GM19023 (cell line): ENCODE measurements at regions not wholly inside any gene's neighbourhood (a gene's known extent, or its start where the extent isn't known, plus 50 kb on each side); places are given as distances from the start of the nearest gene placed in this dataset.

ENCODE experiments used
- ATAC-seq: cut with Tn5 transposase; IDR thresholded peaks from one replicate; pipeline ENCODE4 v1.9.1; 2021; ENCODE audit warnings: mild to moderate bottlenecking, moderate library complexity; ENCODE audit not compliant: unreplicated experiment

DNA sequence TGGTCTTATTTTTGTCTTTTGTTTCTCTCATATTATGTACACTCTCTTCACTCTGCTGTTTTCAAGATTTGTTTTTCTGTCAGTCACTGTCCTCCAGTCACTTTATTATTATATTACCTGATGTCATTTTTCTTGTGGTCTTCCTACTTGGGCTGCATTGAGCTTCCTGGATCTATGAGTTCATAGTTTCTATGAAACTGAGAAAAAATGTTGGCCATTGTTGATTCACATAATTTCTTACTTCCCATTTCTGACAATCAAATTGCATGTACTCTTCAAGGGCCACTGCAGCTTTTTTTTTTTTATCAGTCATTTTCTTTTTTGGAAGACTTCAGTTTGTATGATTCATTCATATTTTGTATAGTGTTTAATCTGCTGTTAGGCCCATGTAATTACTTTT lies 1180.6 kb upstream of the GBE1 start:
- ATAC-seq, result no peak

DNA sequence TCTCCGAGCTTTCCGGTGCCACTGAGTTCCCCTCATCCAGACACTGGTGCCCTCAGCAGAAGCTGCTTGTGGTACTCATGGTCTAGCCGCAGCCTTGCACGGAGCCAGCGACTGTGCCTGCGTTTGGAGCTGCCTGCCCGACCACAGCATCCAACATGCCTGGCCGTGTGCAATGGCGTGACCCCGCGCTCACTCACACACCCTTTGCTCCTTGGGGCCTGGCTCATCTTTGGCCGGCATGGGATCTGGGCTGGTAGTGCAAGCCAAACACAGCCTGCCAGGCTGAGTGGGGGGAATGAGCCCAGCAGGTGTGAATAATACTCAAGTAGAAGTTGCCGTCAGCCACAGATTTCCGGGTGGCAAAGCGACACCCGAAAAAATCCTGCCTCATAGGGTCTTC lies 1178.7 kb upstream of the GBE1 start:
- no peak for ATAC-seq

DNA sequence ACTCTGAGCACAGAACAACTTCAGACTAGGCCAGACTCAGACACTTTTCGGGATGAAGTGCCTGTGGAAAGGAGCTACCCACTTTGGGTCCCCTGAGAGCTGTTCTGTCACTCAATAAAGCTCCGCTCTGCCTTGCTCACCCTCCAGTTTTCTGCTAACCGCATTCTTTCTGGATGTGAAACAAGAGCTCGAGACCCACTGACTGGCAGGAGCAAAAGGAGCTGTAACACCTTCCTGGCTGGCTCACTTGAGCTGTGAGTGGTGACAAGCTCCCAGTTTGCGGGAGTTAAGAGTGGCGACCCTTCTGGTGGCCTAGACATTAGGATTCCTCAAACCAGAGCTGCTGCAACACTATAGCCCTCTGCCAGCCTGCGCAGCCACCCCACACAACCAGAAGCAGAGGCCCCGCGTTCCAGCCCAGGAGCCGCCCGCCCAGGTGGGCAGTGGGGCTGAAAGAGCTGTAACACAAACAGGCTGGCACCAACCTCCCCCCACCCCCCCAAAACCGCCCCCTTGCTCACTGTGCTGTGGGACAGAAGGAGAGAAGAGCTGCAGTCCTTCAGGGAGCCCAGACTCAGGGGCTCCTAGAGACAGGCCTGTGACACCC lies 1178.1 kb upstream of the GBE1 start:
- ATAC-seq, result no peak

DNA sequence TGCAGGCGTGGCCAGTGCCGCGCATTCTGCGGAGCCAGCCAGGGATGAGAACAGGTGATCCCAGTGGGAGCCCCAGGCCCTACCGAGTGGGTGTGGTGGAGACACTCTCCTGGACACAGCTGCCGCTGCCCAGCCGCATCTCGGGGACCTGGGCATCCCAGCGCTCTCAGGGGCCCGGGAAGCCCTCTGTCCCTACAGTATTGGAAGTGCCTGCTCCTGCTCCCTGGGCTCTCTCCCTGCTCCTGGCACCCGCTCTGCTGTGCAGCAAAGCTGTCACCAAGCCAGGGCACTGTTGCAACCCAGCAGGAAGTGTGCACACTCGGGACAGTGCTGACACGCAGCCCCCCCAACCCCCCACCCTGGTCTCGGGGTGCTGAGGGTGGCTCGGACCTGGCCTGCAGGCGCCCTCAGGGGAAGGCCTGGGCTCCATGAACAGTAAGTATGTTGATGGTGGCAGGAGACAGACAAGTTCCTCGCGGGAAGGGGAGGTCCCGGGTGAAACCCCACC lies 1177.4 kb upstream of the GBE1 start:
- ATAC-seq, result no peak

DNA sequence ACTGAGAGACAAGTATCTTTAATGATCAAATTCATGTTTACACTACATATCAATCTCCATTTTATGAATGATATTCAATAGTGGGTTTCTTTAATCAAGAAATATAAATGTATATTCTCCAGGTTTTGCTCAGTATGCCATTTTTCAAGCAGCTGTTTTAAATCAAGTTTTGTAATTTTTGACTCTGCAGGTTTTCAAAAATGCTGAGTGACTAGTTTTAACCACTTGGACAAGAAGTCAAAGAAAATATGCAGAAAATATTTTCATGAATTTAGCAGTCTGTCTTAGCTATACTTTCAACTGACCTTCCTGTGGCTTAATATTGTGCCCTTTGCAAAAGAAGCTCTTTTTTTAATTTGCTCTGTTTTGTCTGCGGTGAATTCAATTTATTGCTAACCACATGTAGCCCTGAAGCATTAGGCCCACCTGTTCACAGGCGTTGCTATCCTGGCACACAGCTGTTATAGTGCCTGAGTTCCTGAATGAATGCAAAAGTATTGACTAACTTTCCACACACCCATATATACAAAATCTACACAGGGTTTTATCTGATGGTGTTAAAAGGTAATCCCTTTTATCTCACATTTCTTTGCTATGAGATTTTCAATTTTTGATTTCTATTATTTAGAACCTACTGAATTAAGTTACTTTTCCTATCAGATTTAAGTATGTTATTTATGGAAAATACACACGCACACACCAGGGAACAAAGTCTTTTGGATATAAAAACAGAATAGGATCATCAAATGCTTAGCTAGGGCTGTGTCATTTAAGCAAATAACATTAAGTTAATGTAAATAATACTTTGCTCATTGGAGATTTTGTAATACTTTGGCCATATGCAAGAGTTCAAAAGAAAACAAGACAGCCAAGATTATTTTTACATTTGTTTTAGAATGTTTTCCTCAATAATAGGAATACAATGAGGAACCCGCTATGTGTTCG lies 1166.1 kb upstream of the GBE1 start:
- no peak for ATAC-seq

DNA sequence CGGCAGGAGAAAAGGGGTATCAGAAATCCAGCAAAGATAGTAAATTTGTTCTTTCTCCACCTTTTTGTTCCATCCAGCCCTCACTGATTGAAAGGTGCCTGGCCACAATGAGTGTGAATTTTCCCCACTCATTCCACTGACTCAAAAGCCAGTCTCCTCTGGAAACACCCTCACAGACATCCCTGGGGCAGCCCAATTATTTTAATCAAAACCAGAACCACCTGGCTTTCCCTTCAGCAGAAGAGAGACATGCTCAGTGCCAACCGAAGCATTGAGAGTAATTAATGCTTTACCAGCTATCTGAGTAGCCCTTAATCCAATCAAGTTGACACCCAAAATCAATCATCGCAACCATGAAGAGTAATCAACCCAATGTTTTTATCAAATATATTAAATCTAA lies 1129.6 kb upstream of the GBE1 start:
- ATAC-seq, result no peak

DNA sequence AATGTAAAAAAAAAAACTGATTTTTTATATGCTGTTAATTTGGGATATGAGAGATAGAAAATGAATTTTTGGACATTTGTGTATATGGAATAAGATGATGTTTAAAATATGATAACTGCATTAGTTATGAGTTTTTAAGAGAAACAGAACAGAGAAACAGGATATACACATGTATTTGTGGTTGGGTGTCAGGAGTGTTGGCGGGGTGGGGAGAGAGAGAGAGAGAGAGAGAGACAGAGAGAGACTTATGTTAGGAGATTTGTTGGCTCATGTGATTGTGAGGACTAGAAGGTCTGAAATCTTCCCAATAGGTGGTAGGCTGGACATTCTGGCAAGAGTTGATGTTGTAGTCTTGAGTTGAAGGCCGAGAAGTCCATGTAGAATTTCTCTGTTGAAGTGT lies 1121.6 kb upstream of the GBE1 start:
- no peak for ATAC-seq

DNA sequence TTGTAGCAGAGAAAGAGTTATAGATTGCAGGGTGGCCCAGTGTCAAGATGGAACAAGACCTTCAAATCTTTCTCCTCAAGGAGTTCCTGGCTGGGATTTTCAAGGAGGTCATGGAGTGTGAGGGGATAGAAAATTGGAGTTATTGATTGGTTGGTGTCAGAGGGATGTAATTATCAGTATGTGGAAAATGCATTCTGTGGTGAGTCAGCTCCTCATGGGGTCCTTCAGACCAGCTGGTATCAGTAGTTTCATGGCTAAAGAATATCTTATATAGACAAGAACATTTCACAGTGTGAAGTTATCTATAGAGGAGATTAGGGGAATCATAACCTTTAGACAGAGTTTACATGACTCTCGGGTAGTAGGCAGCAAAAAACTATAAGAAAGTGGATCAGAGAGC lies 1114.0 kb upstream of the GBE1 start:
- no peak for ATAC-seq

DNA sequence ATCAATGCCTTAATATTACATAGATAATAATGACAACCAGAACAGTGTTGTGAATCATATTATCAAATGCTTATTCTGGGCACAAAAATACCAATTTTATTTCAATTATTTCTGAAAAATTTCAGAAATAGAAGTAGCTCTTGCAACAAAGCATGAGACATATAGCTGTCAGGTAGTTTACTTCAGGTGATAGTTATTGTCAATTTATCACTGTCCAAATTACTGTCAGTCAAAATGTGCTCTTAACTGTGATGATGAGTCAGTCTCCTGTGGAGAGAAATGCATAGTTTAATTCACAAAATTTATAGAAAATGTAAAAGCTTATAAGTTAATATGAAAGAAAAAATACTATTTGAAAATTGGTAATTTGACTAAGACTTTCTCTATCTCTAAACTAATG lies 1078.4 kb upstream of the GBE1 start:
- no peak for ATAC-seq

DNA sequence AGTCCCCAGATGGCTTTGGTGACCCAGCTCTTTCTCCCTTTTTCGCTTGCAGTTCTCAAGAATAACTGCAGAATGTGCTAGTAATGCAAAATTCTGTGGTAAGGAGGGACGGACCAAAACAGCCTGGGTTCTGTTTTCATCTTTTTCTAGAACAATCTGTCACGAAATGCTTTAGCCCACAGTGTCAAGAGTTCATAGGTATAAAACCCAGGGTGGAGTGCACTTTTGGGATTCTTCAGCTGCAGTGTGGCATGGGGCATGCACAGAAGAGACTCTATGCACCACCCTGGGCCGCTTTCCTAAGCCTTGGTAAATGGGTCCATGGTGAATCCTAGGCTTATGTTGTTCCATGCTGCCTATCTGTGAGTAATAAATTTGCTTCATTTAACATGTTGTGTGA lies 1072.7 kb upstream of the GBE1 start:
- no peak for ATAC-seq

DNA sequence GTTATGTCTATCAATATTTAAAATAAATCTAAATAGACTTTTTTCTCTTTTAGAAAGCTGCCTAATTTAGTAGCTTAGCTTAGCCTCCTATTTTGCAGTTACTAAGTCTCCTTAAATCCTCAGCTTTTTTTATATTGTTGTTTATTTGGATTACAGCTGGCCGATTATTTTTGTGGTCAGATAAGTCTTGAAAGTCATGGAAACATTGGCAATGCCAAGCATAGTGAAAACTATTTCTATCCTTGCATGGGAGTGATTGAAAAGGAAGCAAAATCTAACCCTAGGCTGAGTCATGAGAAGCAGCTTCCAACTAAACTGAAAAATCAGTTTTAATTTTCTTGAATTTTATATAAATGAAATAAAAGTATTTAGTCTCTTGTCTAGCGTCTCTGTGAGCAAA lies 1063.0 kb upstream of the GBE1 start:
- no peak for ATAC-seq

DNA sequence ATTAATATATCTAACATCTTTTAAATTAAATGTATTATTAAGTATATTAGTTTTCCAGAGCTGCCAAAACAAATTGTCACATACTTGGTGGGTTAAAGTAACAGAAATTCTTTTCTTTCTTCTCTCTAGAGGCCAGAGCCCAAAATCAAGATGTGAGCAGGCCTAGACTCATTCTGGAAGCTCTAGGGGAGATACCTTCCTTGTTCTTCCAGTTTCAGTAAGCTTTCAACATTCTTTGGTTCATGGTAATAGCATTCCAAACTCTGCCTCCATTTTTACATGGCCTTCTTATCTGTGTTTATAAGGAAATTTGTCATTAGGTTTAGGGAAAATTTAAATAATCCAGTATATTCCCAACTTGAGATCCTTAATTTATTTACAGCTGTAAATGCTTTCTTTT lies 1054.6 kb upstream of the GBE1 start:
- ATAC-seq, result no peak

DNA sequence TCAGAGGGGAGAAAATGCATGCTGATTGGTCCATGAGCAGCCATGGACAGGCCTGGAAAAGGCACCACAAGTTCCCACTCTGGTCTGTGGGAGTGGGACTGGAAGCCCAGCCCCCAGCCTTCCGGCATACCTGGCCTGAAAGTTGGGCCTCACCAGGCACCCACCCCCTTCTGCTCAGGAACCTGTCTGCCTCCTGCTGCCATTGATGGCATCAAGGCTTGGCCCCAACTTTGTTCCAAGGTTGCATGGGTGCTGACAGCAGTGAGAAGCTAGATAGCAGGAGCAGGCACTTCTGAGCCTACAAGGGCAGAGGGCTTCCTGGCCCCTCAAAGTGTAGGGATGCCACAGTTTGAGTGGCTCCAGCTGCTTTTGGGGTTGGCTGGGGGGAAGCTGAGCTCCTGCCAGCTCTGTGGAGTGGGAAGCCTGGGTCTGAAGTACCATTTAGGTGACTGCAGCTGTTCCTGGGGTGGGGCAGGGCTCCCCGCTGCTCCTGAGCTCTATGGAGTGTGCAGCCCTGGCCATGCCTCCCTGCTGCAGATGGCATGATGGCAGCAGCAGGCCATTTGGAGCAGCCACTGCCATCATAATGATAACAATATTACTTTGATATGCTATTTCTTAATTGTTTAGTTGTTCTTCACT lies 1054.1 kb upstream of the GBE1 start:
- no peak for ATAC-seq

DNA sequence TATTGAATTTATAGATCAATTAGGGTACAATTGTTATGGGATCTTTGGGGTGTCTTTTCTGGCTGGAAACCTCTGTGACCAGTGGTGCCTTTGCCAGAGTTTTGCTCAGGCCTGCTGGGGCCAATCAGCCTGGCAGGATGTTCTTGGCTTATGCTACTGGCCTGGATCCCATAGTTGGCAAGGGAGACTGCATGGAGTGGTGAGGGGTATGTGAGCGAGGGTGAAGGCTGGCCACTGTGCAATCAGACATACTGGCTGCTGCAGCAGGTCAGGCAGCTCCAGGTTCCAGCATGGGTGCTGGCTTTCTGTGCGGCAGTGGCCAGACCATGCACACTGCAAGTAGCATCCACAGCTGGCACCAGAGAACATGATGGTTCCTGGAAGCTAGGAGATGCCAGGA lies 1053.2 kb upstream of the GBE1 start:
- ATAC-seq, result no peak

DNA sequence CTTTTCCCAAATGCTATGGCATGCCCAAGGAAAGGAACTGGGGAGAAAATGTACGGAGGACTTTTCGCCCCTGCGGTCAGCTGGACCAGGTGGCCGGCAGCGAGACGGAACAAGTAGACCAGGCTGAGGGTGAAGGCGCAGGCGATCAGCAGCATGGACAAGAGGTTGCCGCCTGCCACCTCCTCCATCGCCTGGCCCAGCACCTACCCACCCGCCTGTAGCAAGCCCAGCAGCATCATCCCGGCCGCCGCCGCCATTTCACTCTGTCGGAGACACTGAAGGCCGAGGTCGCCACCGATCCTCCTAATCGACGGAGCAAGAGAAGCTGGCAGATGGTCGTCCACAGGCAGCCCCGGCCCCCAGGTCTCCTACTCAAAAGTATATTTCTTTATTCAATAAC lies 1046.3 kb upstream of the GBE1 start:
- no peak for ATAC-seq

DNA sequence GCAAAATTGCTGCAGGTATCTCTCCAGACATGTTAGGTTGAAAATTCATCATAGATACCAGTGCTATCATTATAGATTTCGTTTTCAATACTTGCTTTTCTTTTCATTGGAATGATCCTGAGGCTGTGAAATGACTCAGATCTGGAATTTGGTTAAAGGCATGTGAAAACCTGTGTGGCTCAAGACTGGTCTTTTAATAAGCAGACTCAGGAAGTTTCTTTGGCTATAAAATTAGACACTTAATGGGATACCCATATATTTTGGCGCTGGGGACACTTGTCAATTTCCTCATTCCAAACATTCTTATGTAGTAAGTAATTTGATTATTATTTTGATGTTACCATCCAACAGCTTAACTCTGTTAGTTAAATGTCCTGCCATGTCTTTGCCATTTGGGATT lies 1041.1 kb upstream of the GBE1 start:
- ATAC-seq, result no peak

DNA sequence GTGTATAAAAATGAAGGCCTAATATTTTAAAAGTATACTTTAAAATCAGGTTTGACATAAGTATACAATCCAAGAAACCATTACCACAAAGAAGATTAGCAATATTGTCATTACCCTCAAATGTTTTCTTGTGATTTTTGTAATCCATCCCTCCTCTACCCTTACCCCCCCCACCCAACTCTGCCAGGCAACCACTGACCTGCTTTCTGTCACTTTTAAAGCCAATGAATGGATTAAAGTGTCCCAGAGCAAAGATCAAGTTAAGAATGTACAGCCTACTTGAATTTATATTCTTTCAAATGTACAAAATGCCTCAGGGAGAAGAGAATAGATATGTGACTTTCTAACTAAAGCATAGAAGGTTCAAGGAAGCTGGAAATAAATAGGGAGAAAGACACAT lies 1038.8 kb upstream of the GBE1 start:
- no peak for ATAC-seq

DNA sequence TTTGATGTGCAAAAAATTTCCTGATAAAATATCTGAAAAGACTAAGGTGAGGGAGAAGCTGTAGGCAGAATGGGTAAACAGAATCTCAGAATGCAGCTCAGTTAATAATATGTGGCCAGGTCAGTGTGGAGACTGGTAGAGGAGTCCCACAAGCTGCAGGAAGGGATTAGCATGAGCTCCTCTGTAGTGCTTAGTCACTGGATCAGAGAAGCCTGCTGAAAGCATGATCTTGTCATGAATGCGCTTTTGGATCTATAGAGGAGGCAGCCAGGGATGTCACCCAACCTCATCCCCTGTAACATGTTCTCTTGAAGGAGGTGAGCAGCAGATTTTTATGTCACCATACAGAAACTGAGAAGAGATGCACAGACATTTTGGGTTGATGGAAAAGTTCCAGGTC lies 1035.3 kb upstream of the GBE1 start:
- ATAC-seq, result no peak

DNA sequence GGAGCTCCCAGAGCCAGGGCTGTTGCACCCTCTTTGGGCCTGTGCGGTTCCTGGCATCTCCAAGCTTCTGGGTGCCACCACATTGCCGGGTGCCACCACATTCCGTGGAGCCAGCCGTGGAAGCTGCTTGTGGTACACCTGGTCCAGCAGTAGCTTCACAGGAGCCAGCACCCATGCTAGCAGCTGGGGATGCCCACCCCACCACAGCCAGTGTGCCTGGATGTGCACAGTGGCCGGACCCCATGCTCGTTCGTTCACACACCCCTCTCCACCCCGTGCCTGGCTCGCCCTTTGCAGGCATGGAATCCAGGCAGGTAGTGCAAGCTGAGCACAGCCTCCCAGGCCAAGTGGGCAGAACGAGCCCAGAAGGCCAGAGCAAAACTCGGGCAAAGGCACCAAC lies 1029.8 kb upstream of the GBE1 start:
- ATAC-seq, result no peak

DNA sequence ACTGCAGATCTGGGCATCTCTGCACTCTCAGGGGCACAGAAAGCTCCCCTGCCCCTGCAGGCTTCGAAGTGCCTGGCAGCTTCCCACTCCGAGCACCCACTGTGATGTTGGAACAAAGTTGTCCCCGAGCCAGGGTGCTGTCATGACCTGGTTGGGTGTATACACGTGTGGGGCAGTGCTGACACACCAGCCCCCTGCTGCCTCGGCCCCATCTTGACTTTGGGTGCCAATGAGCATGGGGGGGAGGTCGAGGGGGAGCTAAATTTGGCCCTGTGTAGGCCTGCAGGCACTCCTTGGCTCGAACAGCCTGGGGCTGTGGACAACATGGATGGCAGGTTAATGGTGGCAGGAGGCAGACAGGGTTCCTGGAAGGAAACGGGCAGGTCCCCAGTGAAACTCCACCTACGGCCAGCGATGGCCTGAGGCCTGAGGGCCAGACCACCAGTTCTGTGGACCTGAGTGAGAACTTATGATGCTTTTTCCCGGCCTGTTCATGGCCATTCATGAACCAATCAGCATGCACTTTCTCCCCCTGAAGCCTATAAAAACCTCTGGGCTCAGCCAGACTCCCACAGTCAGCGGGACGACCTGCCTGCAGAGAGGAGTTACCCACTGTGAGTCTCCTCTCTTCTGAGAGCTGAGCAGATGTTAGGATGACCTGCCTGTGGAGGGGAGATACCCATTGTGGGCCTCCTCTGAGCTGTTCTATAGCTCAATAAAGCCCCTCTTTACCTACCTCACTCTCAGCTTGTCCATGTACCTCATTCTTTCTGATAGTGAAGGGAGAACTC lies 1029.1 kb upstream of the GBE1 start:
- ATAC-seq, result no peak

DNA sequence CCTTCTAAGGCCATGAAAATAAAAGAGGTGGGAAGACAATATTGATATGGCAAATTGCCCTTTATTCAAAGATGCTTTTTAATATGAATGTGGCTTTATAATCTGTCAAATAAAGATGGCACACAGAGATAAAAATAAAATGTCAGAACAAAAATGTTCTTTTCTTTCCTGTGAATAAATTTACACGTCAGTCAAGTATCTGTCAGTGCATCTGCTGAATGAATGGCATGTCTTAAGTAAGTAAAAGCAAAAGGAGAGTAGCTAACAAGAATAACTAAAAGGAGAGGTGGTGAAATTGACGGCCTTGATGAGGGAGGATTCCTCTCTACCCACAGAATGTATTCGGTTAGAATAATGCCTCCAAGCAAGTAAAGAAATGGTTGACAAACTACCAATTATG lies 1021.7 kb upstream of the GBE1 start:
- no peak for ATAC-seq
